GM06990 (cell line): ENCODE measurements at regions not wholly inside any gene's neighbourhood (a gene's known extent, or its start where the extent isn't known, plus 50 kb on each side); places are given as distances from the start of the nearest gene placed in this dataset.
"Not testable (repeated sequence)": the region's sequence is repeated elsewhere in the genome, so short reads cannot be mapped to it uniquely, and the experiment has no call there.

ENCODE experiments used
- DNase-seq: peaks from one replicate; pipeline ENCODE4 v3.0.0-alpha.2; 2011; ENCODE audit not compliant: insufficient read length; ENCODE audit errors: extremely low read depth
- H3K27me3 ChIP-seq: replicated peaks from 2 replicates; pipeline ENCODE4 v1.6.0; 2011; ENCODE audit warnings: low read length; ENCODE audit not compliant: control insufficient read depth, insufficient read depth
- H3K36me3 ChIP-seq: 2 replicates; pipeline ENCODE4 v1.5.1; 2011; ENCODE audit warnings: low read length; ENCODE audit not compliant: control insufficient read depth, insufficient read depth
- H3K4me3 ChIP-seq: replicated peaks from 2 replicates; pipeline ENCODE4 v1.5.1; 2011; ENCODE audit warnings: low read depth, mild to moderate bottlenecking, control low read depth, low read length
- TF ChIP-seq, protein P1 (sequence below): IDR thresholded peaks from 2 replicates; pipeline ENCODE4 v1.5.1; 2011; ENCODE audit warnings: low read length, control low read depth, mild to moderate bottlenecking, inconsistent platforms; ENCODE audit not compliant: insufficient read depth, poor library complexity, severe bottlenecking

DNA sequence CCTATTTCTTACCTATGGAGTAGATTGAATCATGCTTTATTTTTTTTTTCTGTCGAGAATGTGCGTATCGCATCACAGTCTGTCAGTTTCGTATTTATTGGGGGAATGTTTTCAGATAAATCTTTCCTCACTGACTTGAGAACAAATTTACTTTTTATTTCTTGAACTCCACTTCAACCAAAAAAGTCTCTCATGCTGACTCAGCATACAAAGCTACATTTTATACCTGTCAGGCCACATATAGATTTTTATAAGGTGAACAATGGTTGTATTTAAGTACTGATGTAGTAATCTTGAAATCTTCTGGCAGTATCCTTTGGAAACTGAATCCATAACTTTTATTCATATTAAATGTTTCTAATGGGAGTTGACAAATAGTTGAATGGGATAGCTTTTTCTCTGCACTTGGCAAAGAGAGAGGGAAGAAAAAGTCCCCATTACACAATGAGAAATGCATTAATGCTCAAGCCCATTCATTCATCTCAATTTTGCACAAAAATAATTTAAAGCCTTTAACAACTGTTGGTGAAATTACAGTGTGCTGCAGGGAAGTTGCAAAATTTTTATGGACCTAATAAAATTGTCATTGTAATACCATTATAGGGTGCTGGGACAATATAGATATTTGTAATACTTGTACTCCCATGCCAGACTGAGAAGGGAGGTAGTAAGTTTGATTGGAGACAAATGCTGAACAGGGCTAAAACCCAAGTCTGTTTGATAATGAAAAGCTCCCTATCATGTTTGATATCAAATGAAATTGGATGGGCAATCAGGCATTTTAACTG lies 367.6 kb downstream of the HLX start:
- TF ChIP-seq, protein P1, sequence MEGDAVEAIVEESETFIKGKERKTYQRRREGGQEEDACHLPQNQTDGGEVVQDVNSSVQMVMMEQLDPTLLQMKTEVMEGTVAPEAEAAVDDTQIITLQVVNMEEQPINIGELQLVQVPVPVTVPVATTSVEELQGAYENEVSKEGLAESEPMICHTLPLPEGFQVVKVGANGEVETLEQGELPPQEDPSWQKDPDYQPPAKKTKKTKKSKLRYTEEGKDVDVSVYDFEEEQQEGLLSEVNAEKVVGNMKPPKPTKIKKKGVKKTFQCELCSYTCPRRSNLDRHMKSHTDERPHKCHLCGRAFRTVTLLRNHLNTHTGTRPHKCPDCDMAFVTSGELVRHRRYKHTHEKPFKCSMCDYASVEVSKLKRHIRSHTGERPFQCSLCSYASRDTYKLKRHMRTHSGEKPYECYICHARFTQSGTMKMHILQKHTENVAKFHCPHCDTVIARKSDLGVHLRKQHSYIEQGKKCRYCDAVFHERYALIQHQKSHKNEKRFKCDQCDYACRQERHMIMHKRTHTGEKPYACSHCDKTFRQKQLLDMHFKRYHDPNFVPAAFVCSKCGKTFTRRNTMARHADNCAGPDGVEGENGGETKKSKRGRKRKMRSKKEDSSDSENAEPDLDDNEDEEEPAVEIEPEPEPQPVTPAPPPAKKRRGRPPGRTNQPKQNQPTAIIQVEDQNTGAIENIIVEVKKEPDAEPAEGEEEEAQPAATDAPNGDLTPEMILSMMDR = no peak
- Histone ChIP-seq H3K4me3 (no peak overlapping the region), H3K27me3 (no peaks in the 10 kb centered on the region), H3K36me3 (no peaks in the 10 kb centered on the region)
- DNase-seq = no peak

DNA sequence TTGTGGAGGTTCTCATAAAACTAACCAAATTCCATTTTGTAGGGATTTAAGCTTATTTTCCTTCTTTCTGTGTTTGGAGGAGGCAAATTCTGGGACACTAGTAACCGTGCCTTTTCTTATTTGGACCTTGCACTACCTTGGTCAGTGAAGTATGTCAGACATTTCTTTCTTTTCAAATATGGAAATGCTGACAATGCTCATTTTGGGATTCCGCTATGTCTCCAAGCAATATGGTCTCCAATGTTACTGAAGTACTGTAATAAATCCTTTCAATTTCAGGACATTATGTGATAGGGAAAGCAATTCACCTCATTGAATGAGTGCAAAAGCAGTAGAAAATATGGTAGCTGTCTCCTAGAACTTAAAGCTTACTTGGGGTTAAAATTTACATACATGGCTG lies 372.3 kb downstream of the HLX start:
- no peaks in the 10 kb centered on the region for H3K27me3 ChIP-seq
- no peaks in the 10 kb centered on the region for H3K36me3 ChIP-seq
- TF ChIP-seq, protein P1 = no peak
- H3K4me3 ChIP-seq = no peak overlapping the region
- DNase-seq = no peak

GRCh38 chr1:221254813-221255212 lies 375.6 kb downstream of the HLX start:
- DNase-seq = no peak
- TF ChIP-seq, protein P1 = no peak

DNA sequence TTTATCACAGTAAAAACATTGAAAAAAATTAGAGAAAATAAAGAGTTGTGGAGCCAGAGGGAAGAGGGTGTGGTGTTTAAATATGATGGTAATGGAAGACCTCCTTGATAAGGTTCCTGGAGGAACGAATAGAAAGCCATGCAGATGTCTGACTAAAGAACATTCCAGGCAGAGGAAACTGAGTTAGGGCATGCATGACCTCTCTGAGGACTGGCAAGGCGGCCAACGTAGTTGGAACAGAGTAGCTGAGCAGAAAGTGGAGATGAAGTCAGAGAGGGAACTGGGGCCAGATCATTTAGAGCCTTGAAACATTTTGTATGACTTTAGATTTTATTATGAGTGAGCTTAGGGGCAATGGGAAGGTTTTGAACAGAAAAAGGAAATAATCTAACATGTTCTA lies 377.5 kb downstream of the HLX start:
- TF ChIP-seq, protein P1 = no peak
- DNase-seq = no peak
- no peaks in the 10 kb centered on the region for H3K36me3 ChIP-seq
- H3K27me3 ChIP-seq = no peaks in the 10 kb centered on the region
- no peak overlapping the region for H3K4me3 ChIP-seq

More at GRCh38 chr1:221254813-221255212, 375.6 kb downstream of the HLX start:
- Histone ChIP-seq H3K27me3 (no peaks in the 10 kb centered on the region), H3K4me3 (no peak overlapping the region), H3K36me3 (no peaks in the 10 kb centered on the region)

GRCh38 chr1:221257548-221257947 lies 378.3 kb downstream of the HLX start:
- H3K36me3 ChIP-seq, DNase-seq, H3K4me3 ChIP-seq, H3K27me3 ChIP-seq: not testable (repeated sequence)

GRCh38 chr1:221262677-221263076 lies 383.4 kb downstream of the HLX start:
- not testable (repeated sequence) for DNase-seq, H3K27me3 ChIP-seq, H3K4me3 ChIP-seq, H3K36me3 ChIP-seq
